Left cardiac atrium (tissue), 4 donors: ENCODE measurements at regions not wholly inside any gene's neighbourhood (a gene's known extent, or its start where the extent isn't known, plus 50 kb on each side); places are given as distances from the start of the nearest gene placed in this dataset.
"Not testable (repeated sequence)": the region's sequence is repeated elsewhere in the genome, so short reads cannot be mapped to it uniquely, and the experiment has no call there.

Source experiments
- ATAC-seq, 2 donors: fragments of 200-7000 bp; cut with Tn5 transposase; one replicate each; pipeline ENCODE4 v1.9.1; 2020; ENCODE audit warnings: mild to moderate bottlenecking in 2 of 2, moderate library complexity in 2 of 2
- DNase-seq: peaks from one replicate; pipeline ENCODE4 v3.0.0-alpha.2; 2020
- intact Hi-C, 2 donors: fragments of 100-400 bp; cut with DNase I; formaldehyde crosslinking; loops; one replicate each; pipeline versions ENCODE4 v1.14.1 to v1.15.1; 2022 to 2023
- donor health status: DM: no; HTN: yes; CAD: no.
- donor health status: DM: no; HTN: yes; CAD: no; lungs with severe emphysema.
- donor health status: DM: yes; HTN: yes; CAD: no.
- donor health status: Dilated cardiomyopathy.

DNA sequence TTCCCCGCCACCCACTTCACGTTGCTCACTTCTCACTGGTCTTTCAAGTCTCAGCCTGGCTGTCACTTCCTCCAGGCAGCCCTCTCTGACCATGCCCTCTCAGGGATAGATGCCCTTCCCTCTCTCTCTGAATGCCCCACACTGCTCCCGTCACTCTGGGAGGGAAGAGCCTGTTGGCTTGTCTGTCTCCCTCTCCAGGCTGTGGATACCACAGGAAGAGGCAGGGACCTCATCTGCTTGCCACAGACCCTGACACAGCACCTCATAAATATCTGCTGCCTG, 93.1 kb downstream of the OAT start:
- no peak for DNase-seq
- no peak for ATAC-seq
- intact Hi-C loops, result no loop called here

DNA sequence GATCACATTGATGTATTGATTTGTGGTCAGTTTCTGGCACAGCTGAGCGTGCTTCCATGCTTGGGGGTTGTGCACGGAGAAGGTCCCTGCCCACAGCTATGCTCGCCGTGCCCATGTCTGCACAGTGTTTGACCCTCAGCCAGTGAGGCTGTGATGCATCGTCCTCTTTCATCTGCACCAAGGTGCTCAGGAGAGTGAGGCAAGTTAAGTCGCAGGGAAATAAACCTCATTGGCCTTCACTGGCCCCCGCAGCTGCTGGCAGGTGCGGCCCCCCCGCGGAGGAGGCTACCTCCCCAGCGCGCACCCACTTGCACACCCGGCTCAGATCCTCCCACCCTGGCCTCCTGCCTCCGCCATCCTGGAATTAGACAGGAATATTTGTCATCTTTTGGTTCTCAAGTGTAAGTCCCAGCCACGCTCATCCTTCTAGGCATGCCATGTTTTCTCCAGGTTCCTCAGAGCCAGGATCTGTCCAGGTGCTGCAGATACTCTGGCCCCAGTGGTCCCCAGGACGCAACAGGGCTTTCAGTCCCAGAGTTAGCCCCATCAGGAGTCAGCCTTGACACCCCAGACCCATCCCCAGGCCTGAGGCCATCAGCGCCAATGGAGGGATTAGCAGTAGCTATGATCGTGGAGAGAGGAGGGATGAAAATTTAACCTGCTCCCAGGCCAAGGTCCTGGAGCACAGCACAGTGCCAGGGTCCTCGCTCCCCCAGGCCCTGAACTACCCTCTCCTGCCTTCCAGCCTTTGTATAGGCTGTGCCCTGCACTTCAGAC, 93.7 kb downstream of the OAT start:
- DNase-seq, result no peak
- intact Hi-C loops, result no loop called here

DNA sequence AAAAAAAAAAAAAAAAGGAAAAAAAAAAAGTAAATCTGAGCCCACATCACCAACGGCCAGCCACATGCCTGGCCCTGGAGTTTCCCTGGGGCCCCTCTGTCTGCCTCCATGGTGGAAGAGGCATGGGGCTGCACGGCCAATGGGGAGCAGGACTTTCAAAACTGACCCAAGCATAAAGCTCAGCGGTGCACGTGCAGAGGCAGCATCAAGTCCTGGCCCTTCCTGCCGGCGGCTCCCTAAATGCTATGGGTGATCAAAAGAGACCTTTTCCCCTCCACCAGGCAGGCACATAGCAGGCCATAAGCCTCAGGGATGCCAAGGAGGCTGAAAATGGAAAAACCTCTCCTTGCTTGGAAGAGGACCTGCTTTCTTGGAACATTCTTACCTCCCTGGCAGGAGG, 94.3 kb downstream of the OAT start:
- intact Hi-C loops, result no loop called here
- no peak for ATAC-seq
- no peak for DNase-seq

More for the DNA sequence above, 93.7 kb downstream of the OAT start:
- no peak for ATAC-seq

DNA sequence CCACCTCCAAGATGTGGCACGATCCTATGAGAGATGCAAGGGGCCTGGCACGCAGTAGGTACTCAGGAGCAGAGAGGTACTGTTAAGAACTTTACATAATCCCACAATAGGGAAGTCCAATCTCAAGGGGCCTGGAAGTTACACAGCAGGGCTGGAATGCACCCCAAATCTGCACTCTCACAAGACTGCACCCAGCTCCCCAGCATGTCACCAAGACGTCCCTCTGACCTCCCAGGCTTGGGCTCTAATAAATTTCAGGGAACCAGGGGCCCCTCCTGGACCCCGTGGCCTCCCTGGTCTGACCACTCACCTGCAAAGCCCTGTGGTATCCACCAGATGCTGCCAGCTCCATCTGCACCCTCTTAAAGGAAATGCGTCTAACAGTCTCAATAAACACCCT, 94.9 kb downstream of the OAT start:
- intact Hi-C loops, result no loop called here
- no peak for ATAC-seq

DNA sequence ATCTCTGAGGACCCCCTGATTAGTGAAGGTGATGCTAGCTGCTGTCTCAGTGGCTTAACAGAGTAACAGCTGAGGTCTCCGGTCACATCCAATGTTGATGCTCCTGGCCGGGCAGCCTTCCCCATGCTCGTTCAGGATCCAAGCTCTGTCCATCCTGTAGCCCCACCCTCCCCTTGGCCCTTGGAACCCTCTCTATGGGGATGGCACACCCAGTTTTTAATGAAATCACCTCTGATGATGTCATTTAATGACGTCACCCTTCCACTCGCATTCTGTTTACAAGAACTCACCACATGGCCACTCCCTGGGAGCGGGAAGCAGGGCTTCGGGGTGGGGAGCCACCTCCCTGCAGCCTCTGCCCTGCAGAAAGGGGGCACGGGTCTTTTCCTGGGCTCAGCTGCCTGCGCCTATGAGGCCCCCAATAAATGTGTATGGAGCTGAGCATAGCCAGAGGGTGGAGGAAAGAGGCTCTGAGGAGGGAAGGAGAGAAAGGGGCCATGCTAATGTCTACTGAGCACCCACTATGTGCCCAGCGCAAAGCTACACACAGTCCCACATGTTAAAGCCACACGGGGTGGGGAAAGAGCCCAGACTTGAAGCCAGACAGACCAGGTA, 95.5 kb downstream of the OAT start:
- ATAC-seq, result no peak
- DNase-seq, result no peak
- intact Hi-C loops, result no loop called here

More for the DNA sequence above, 94.9 kb downstream of the OAT start:
- DNase-seq, result no peak

DNA sequence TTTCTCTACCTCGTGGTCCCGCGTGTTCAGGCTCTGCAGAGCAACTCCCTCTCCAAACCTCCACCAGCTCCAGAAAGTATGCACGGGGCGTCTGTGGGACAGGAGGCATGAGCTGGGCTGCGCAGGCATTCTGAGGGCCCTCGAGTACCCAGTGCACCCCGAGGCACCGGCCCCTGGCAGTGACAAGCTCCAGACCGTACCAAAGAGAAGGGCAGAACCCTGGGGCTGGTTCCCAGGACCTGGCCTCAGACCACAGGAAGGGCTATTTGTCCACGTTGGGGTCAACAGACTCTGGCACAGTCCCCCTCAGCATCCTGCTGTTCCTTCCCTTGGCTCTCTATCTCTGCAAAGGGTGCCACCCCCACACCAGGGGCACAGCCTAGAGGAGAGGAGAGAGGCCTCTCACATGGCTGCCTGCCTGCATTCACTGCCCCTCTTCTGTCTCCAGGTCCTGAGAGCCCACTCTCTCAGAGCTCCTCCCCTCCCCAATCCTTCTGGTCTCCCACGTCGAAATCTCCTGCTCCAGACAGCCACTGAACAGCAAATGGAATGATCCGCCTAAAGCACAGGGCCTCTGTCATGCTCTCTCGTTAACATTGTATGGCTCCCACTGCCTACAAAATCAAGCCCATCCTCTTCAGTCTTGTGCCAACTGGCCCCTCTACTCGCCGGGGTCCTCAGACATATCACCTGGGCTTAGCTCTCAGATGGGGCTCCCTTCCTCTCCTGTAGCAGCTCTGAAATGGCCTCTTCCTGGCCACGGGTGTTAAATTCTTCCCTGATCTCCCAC, 96.3 kb downstream of the OAT start:
- DNase-seq, result no peak
- intact Hi-C loops, result no loop called here

DNA sequence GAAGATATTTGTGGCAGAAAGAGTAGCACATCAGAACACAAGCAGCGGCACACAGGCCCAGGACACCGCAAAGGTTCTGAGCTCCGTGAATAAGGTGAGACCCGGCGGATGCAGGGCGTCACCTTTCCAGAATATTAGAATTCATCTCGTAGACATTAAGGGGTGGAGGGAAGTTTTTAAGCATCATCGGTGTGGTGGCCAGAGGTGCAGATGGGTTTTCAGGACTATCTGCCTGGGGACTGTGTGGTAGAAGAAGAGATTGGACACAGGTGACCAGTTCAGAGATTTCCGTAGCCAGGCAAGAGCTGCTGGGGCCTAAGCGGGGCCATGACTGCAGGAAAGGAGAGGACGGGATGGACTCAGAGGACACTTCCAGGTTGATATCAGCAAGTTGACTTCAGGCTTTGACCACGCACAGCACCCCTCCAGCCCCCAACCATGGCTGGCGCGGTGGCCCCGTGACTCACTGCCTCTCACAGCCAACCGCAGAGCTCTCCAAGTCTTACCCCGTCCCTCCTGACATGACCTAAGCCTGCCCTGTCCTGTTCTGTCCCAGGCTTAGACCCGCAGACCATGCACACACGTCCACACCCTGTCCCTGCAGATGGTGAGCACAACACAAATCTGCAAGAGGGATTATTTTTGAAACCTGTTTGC, 97.2 kb downstream of the OAT start:
- no peak for DNase-seq
- ATAC-seq, result no peak
- intact Hi-C loops, result no loop called here

More for the DNA sequence above, 96.3 kb downstream of the OAT start:
- no peak for ATAC-seq

- DNase-seq (no peak), ATAC-seq (no peak)
- intact Hi-C loops, result no loop called here
Measured at GRCh38 chr10:124320778-124321432, 97.8 kb downstream of the OAT start.

DNA sequence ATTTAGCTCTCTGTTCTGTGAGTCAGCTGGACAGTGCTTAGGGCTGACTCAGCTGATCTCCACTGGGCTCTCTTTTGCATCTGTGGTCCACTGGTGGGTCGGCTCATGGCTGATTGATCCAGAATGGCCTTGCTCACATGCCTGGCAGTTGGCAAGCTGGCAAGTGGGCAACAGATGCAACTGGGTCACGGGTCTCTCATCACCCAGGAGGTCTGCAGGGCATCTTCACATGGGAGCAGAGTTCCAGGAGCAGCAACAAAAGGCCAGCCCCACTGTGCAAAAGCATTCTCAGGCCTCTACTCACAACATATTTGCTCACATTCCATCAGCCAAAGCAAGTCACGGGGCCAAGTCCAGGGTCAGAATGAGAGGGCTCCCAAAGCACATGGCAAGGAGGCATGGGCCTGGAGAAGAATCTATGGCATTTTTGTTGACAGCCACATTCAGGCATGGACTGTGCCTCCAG, 98.8 kb downstream of the OAT start:
- ATAC-seq (no peak), DNase-seq (no peak)
- intact Hi-C loops, result no loop called here

- DNase-seq, intact Hi-C loops, ATAC-seq: not testable (repeated sequence)
Measured at GRCh38 chr10:124319520-124319919, 99.2 kb downstream of the OAT start.

- no peak for DNase-seq
- intact Hi-C loops, result no loop called here
- no peak for ATAC-seq
Measured at GRCh38 chr10:124318811-124319210, 99.9 kb downstream of the OAT start.

GRCh38 chr10:124318076-124318475, 100.6 kb downstream of the OAT start:
- ATAC-seq (no peak), DNase-seq (no peak)
- intact Hi-C loops, result no loop called here

DNA sequence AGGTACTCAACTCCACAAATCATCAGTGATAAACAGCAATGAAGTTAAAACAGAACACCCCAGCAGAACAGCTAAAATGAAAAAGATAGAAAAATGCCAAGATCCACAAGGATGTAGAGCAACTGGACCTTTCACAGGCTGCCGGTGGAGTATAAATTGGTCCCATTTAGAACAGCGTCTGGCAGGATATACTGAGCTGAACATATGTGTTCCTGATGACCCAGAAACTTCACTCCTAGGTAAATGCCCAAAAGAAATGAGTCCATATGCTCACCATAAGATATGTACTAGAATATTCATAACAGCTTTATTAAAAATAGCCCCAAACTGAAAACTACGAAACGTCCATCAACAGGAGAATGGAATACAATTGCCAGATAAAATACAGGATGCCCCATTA, 102.4 kb downstream of the OAT start:
- intact Hi-C loops, result no loop called here
- no peak for DNase-seq
- ATAC-seq, result no peak

- ATAC-seq, result no peak
- intact Hi-C loops, result no loop called here
- DNase-seq, result no peak
Measured at GRCh38 chr10:124315591-124316270, 103.0 kb downstream of the OAT start.

DNA sequence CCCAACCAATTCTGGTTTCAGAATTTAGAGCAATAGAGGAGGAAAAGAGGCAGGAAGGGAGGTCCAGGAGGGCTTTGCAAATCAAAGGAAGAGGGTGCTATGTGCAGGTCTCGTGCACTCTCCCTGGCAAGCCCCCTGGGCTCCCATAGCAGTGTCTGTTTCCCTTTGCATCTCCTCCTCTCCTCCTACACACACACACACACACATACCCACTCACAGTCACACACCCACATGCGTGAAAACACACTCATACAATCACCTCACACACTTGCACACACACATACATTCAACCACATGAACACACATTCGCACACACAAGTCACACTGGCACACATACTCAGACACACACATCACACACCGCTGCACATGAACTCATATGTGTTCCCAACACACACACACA, 105.3 kb downstream of the OAT start:
- no peak for ATAC-seq
- intact Hi-C loops, result no loop called here

DNA sequence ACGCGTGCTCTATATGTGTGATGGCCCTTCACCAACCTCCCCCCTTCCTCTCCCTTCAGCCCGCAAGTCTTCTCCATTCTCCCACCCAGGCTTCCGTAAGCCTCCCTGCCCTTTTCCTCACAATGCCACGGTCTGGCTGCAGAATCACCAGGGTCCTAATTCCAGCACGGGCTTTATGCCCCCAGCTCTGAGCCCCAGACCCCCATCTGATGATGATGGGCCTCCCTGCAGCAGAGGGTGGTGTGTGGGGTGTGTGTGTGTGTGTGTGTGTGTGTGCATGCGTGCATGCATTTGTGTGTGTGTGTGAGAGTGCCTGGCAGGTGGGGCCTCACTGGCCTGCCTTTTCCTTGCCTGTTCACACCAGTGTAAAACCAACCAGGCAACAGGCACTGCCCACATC, 109.9 kb downstream of the OAT start:
- DNase-seq, result no peak
- no peak for ATAC-seq
- intact Hi-C loops, result no loop called here

More for the DNA sequence above, 105.3 kb downstream of the OAT start:
- no peak for DNase-seq

- DNase-seq (no peak), ATAC-seq (no peak)
Measured at GRCh38 chr10:124308056-124308645, 110.6 kb downstream of the OAT start.

GRCh38 chr10:124307591-124307990, 111.1 kb downstream of the OAT start:
- intact Hi-C loops, result no loop called here
- no peak for DNase-seq

More at GRCh38 chr10:124308056-124308645, 110.6 kb downstream of the OAT start:
- intact Hi-C loops, result no loop called here

More at GRCh38 chr10:124307591-124307990, 111.1 kb downstream of the OAT start:
- no peak for ATAC-seq
